D721Med (cell line): ENCODE measurements at regions not wholly inside any gene's neighbourhood (a gene's known extent, or its start where the extent isn't known, plus 50 kb on each side); places are given as distances from the start of the nearest gene placed in this dataset.
A peak's percentile ranks its signal among the peaks of the same experiment; 100 is the strongest.

Experiments used
- DNase-seq: peaks from one replicate; pipeline ENCODE4 v3.0.0; 2011; ENCODE audit warnings: low spot score; ENCODE audit not compliant: insufficient read length
- FAIRE-seq: peaks from 2 replicates; lab custom pipeline; 2011; peaks lifted over from hg19 to GRCh38; lab: Jason Lieb, UNC
- TF ChIP-seq, protein P1 (sequence below): IDR thresholded peaks from 2 replicates; pipeline ENCODE4 v1.5.1; 2012; ENCODE audit warnings: mild to moderate bottlenecking, control low read depth; ENCODE audit not compliant: insufficient read depth; ENCODE audit errors: missing control alignments

DNA sequence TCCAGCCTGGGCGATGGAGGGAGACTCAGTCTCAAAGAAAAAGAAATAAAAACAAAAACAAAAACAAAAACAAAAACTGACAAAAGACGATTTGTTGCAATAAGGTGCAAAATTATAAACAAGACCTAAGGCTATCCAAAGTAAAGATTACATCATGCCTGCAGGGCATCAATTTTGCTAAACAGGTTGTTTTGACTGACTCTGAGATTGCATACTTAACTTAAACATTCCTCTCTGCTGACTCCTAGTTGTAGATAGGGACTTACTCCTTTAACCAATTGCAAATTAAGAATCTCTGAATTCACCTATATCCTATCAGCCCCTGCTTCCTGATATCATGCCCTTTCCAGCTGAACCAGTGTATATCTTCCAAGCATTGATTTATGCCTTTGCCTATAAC, 2687.3 kb downstream of the PCDH7 start:
- FAIRE-seq (no peak), DNase-seq (no peak)

DNA sequence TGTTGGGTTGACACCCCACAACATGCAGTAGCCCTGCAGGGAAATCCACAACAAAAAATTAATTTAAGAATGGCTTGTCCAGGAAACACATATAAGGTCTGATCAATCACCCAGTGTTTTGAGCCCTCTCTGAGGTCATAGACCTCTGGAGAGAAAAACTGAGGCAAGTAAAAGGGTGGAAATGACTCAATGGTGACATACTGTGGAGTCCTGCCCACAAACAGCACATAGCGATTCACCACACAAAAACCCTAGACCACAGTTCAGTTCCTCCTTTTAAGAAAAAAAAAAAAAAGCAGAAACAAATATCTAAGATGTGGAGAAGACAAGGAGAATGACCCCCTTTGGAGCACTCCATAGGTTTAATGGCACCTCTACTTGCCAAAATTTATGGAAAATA, 2691.0 kb downstream of the PCDH7 start:
- TF ChIP-seq, protein P1, sequence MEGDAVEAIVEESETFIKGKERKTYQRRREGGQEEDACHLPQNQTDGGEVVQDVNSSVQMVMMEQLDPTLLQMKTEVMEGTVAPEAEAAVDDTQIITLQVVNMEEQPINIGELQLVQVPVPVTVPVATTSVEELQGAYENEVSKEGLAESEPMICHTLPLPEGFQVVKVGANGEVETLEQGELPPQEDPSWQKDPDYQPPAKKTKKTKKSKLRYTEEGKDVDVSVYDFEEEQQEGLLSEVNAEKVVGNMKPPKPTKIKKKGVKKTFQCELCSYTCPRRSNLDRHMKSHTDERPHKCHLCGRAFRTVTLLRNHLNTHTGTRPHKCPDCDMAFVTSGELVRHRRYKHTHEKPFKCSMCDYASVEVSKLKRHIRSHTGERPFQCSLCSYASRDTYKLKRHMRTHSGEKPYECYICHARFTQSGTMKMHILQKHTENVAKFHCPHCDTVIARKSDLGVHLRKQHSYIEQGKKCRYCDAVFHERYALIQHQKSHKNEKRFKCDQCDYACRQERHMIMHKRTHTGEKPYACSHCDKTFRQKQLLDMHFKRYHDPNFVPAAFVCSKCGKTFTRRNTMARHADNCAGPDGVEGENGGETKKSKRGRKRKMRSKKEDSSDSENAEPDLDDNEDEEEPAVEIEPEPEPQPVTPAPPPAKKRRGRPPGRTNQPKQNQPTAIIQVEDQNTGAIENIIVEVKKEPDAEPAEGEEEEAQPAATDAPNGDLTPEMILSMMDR: no peak
- DNase-seq (no peak), FAIRE-seq (no peak)

More for the DNA sequence above, 2687.3 kb downstream of the PCDH7 start:
- TF ChIP-seq, protein P1: no peak

DNA sequence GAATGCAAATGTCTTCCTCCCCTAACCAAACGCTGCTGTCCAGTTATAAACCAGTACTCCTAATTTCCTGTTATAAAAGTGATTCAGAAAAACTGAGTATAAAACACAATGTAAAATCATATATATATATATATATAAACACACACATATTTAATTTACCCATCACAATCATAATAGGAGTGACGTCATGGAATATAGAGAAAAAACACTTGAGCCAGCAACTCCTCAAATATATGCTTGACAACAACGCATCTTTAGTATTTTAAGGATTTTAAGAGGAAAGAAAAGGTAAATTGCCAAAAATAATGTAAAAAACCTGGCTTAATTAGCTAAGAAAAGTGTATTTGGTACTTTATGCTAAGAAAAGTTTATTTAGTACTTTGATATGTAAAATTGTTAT, 2701.7 kb downstream of the PCDH7 start:
- FAIRE-seq: no peak
- no peak for DNase-seq
- TF ChIP-seq, protein P1: no peak

DNA sequence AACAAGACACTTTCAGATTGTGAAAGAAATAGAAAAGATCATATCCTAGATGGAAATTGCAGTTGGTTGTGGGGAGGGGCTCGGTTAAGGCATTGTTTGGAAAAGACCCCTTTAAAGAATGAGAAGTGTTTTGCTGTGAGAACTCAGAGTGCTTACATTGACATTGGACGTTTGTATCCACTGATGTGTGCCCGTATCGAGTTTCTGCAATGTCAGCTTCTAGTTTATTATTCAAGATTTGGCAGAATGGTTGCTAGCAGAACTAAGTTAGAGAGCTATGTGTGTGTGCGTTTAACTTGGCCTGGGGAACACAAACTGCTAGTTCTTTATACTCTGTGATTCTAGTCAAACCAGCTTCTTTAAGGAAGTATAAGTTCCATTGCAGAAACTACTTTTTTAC, 2702.5 kb downstream of the PCDH7 start:
- FAIRE-seq (no peak), DNase-seq (no peak)
- TF ChIP-seq, protein P1: no peak

DNA sequence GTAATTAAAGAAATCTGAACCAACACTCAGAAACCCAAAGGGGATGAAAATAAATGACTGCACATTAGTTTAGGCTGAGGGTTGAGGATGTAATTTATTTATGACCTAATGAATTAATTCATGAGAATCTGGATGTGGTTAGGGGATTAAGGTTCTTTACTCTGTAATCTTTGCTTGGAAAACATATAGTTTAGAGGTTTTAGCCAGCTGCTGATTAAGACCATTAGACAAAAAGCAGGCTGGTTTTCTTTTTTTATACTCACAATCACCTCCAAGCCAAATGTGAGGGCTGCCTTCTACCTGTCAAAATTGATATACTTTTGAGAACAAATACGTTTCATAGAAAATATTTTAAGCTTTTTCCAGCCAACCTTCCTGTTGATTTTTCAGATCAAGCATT, 2705.8 kb downstream of the PCDH7 start:
- TF ChIP-seq, protein P1: no peak
- peak; percentile 89 for FAIRE-seq
- no peak for DNase-seq

DNA sequence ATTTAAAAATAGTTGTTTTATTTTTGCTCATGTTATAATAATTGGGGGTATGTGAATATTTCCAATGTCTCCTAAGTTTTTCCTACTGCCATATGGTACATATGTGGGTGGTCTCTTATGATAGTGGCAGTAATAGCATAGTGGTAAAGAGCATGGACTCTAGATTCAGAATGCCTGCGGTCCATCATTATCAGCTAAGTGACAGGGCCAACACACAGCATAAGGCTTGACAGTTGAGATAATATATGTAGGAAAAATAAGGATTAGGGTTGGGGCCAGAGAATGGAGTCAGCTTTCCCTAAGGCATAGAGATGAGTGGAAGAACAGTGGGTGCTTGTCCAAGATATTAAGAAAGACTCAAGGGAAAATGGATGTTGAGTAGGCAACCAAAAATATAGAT, 2707.5 kb downstream of the PCDH7 start:
- no peak for FAIRE-seq
- TF ChIP-seq, protein P1: no peak
- DNase-seq: no peak

DNA sequence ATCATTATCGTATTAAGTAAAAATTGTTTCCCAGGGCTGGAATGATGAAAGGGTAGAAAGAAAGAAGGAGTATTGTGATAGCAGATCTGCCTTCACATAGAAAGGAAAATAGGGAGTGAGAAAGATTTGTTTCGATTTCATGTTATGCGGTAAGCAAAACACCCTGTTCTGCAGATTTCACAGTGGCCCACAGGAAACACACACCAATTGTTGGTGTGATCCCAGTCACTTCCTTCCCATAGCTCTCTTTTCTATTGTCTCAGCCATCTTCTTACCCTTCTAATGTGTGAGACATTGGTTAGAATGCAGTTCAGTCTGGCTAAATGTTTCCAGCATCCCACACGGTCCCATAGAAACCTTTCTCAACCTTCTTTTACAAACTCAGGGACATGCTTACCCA, 2709.8 kb downstream of the PCDH7 start:
- TF ChIP-seq, protein P1: no peak
- FAIRE-seq (no peak), DNase-seq (no peak)
